NCI-H510A (cell line): ENCODE measurements at regions not wholly inside any gene's neighbourhood (a gene's known extent, or its start where the extent isn't known, plus 50 kb on each side); places are given as distances from the start of the nearest gene placed in this dataset.

ENCODE experiments used
- DNase-seq: peaks from one replicate; lab custom pipeline; 2025; lab: John Stamatoyannopoulos, UW

DNA sequence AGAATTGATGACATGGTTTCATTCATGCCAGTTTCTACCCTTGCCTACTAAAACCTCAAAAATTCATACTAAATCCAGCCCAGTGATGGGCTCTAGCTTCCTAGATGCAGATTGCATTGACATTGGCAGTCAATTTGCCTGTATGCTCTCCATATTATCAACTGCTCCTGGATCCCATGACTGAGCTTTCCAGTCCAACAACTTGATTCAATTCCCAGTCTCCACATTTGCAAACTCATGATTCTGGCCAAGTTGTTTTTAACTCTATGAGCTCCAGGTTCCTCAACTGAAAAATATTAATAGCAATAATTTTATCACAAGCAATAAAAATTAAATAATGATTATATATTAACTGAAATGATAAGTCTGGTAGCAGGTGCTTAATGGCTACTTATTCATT is 51.0 kb upstream of the DSC1 start:
- no peak for DNase-seq

DNA sequence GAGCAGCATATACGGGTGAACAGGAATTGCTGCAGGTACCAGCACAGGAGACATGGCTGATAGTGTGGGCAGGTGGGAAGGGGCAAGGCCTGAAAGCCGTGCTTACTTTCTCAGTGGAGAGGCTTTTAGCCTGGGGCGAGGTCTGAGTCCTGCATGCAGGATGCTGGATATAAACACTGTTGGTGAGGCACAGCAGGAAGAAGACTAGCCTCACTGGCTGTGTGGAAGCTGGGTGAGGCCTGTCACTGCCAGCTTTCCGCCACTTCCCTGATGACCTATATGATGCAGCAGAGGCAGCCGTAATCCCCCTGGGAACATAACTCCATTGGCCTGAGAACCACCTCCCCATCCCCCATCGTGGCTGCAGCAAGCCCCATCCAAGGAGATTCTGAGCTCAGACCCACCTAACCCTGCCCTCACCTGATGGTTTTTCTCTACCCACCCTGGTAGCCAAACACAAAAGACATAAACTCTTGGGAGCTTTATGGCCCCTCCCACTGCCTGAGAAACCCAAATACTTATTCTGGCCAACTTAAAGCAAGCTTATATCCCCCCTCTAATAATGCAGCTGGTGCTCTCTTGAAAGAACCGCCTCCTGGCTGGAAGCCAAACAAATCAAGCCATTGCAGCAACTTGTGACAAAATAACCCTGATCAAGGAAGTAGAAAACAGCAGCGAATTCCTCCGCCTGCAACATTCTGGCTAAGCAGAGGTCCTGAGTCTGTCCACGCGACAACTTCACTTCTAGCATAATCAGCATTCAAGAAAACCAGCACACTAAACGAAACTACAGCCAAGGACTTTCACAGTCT is 54.6 kb upstream of the DSC1 start:
- DNase-seq = peak; percentile 46

DNA sequence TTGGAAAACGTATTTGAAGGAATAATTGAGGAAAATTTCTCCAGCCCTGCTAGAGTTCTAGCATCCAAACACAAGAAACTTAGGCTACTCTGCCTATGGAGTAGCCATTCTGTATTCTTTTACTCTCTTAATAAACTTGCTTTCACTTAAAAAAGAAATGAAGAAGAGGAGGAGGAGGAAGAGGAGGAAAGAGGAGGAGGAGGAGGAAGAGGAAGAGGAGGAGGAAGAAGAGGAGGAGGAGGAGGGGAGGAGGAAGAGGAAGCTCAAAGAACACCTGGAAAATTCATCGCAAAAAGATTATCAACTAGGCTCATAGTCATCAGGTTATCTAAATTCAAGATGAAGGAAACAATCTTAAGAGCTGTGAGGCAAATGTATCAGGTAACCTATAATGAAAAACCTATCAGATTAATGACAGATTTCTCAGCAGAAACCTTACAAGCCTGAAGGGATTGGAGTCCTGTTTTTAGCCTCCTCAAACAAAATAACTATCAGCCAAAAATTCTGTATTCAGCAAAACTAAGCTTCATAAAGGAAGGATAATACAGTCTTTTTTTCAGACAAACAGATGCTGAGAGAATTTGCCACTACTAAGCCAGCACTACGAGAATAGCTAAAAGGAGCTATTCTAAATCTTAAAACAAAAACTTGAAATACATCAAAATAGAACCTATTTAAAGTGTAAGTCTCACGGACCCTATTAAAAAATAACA is 56.2 kb upstream of the DSC1 start:
- DNase-seq = no peak

DNA sequence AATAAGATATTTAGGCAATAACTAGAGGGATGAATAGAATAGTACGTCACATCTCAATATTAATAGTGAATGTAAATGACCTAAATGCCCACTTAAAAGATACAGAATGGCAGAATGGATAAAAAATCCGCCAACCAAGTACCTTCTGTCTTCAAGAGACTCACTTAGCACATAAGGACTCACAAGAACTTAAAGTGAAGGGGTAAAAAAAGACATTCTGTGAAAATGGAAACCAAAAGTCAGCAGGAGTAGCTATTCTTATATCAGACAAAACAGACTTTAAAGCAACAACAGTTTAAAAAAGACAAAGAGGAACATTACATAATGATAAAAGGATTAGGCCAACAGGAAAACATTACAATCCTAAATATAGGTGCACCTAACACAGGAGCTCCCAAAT is 56.7 kb upstream of the DSC1 start:
- no peak for DNase-seq

DNA sequence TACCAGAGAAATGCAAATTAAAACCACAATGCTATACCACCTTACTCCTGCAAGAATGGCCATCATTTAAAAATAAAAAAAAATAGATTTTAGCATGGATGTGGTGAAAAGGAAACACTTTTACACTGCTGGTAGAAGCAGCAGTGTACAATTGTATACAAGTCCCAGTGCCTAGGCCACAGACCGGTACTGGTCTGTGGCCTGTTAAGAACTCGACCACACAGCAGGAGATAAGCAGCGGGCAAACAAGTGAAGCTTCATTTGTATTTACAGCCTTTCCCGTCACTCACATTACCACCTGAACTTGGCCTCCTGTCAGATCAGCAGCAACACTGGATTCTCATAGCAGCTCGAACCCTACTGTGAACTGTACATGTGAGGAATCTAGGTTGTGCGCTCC is 60.7 kb upstream of the DSC1 start:
- DNase-seq = no peak

DNA sequence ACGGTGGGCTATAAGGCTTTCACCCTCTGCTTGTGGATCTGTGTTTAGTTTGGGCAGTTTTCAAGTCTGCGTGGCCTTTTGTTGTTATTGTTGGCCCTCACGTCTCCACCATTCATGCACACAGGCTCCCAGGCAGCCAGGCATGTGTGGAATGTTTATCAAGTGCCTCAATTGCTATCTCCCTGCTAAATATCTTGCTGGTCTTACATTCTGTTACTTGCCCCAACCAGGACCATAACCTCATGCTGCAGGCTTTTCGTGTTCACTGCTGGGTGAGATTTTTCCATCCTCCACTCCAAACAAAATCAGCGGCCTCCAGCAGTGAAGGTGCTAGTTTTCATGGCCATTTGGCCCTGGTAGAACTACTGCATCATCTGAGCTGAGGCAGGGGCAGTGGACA is 63.0 kb upstream of the DSC1 start:
- no peak for DNase-seq

DNA sequence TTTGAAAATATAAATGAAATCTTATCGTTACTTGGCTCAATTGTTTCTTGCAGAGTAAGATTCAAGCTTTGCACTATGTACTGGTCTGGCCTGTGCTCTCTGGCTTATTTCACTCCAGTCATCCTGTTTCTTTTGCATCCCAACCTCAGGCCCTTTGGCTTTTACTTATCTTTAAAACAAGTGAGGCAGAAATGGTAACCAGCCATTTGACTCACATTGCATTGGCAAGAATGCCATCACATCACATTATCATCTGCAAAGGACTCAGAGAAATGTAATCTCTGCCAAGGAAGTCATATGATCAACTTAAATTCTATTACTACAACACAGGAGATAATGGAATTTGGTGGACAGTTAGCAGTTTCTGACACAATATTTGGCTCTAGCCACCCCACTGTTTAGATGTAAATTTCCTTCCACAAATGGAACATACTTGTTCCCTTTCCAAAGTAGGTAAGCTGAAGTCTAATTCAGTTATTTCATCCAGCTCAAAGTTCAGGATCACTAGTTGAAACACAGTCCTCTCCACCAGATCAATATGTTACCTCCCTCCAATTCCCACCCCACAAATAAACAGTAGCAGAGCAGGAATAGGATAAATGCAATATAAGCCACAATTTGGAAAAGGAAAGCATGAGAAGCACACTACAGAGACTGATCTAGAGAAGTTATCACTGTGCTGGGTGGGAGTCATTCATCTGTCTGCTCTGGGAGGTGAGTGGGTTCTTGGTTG is 65.0 kb upstream of the DSC1 start:
- DNase-seq = no peak

DNA sequence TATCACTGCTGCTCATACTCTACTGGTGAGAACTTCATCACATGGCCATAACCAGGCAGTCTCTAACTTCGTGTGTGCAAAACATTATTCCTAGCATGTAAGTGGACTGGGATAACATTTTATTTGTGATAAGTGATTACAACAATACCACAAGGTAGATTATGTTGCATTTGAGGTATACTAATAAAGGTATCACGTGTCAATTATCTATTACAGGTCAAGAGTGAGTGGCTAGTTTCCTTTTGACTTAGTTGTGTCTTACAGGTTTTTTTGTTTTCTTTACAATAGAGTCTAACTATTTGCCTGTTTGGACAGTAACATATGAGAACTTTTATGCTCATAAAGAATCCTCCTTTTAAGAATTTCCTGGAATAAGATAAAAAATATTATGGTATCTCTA is 67.2 kb upstream of the DSC1 start:
- DNase-seq = no peak

DNA sequence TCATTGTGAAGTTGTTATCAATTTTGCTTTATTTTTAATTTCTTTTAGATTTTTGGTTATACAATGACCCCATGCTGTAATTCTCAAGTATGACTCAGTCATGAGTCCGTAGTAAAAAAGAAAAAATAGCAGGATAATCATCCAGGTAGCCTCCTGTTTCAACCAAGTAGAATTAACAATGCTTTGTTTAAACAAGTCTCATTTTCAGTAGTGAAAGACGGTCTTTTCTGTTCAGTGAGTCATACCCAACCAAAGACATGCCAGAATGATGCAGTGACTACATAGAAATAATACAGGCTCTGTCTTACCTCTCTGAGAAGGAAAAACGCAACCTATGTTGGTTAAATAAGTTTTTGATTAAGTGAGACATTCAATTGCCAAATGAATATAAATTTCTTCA is 67.8 kb upstream of the DSC1 start:
- DNase-seq = no peak

DNA sequence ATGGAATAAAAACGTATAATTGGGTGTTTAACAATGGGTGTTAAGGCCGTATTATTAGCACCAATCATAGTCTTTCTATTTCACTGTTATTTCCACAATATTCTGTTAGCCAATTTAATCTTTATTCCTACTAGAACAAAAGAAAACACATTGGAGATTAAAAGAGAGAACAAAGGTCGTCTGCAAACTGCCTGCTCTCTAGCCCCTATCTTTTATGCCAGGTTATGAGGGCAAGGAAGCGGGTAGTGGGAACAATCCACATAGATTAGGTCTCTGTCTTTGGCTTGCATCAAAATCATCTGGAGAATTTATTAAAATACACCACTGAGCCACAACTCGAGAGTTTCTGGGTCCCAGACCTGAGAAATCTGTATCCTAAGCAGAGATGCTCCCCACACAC is 69.4 kb upstream of the DSC1 start:
- DNase-seq = no peak

DNA sequence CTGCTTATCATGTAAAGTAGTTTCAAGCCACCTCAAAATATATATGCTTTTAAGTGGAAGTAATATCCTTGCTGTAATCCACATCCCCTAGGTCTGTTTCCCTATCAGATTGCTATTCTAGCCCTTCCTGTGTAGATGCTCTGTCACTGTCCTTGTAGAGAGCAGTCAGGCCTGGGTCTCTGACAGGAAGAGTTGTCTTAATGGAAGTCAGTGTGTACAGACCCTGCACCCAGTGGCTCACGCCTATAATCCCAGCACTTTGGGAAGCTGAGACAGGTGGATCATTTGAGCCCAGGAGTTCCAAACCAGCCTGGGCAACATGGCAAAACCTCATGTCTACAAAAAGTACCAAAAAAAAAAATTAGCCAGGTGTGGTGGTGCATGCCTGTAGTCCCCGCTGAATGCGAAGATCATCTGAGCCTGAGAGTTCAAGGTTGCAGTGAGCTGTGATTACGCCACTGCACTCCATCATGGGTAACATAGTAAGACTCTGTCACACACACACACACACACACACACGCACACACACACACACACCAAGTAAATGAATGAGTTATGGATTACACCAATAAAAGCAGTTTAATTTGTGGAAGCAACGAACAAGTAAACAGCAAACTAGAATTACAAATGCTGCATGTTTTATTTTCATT is 70.2 kb upstream of the DSC1 start:
- no peak for DNase-seq

DNA sequence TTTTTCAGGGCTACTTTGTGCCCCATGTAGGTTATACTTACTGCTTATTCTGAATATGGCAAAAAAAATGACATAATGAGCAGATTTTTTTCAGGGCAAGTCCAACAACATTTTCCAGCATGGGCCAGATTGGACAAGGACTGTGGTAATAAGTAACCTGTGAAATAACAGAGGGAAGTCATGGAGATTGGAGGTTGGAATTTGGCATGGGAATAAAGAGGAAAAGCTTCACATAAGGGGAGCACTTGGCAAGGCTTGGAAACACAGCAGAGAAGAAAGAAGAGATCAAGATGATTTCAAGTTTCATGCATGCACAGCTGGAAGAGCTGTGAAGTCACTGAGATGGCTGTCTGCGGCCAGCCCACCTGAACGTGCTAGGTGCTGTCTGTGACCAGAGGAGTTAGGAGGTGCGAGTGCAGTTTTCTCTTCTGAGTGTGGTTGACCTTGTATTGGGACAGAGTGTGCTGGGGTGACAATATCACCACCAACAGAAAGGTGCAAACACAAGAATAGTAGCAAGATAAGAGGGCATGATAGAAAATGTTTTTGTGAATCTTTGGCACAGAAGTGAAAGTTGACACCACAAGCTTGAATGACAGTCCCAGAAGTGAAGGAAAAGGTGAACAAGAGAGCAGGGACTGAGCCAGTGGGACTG is 71.1 kb upstream of the DSC1 start:
- no peak for DNase-seq

DNA sequence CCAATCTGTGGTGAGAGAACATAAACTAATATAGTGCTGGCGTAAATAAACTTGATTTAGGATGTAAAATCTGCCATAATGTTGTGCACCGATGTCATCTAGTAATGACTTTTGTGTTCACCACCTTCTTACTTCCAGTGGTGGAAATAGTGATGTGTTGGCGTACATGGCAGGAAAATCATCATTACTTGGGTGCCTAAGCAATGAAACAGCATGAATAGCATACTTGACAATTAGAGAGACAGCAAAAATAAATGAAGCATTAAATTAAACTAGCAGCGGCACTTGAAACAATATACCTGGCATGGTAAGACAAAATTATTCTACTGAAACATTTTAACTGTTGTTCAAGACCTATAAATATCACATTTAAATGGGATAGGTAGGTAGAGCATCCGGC is 73.2 kb upstream of the DSC1 start:
- DNase-seq = no peak

DNA sequence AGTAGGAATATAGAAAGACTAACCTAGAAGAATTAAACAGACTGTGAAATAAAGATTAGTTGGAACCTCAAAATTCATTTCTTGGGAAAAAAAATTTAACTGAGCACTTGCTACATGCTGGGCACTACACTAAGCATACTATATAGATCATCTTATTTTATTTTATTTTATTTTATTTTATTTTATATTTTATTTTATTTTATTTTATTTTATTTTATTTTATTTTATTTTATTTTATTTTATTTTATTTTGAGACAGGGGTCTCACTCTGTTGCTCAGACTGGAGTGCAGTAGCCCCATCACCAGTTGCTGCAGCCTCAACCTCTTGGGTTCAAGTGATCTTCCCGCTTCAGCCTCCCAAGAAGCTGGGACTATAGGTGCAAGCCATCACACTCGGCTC is 74.5 kb upstream of the DSC1 start:
- no peak for DNase-seq

DNA sequence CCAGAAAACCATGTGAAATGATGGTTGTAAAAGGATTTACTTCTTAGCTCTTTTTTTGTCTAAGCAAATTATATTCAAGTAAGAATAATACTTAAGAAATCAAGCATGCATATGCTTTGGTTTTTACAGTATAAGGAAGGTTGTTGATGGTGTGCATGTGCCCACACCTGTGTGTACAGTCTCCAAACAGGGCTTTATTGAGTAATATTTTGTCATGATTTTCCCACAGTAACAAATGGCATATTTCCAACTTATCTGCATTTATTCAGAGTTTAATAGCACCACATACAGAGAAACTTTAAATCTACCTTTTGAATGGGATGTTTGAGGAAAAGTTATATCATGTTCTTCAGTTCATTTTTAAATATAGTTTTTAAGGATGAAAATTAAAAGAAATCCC is 76.5 kb upstream of the DSG1 start:
- no peak for DNase-seq

DNA sequence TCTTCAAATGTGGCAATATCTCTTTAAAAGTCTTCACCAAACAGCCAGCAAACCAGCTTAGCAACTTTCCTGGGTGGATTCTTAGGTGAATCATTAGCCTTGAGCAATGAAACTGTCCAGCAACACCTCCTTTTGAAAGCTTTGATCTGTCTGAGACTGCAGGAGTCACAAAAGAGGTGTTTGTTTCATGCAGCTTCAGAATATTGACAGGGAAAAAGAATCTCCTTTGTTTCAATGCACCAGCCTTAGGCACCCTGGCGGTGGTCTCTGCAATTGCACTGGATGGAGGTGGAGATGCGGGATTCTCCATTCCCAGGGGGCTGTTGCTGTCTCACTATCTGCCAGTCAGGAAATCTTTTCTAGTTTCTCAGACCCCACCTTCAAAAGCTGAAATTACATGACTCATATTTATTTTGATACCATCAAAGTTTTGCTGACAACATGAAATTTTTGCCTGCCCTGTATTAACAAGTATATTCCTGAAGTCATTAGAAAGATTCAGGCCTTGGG is 76.0 kb upstream of the DSG1 start:
- peak; percentile 10 for DNase-seq

DNA sequence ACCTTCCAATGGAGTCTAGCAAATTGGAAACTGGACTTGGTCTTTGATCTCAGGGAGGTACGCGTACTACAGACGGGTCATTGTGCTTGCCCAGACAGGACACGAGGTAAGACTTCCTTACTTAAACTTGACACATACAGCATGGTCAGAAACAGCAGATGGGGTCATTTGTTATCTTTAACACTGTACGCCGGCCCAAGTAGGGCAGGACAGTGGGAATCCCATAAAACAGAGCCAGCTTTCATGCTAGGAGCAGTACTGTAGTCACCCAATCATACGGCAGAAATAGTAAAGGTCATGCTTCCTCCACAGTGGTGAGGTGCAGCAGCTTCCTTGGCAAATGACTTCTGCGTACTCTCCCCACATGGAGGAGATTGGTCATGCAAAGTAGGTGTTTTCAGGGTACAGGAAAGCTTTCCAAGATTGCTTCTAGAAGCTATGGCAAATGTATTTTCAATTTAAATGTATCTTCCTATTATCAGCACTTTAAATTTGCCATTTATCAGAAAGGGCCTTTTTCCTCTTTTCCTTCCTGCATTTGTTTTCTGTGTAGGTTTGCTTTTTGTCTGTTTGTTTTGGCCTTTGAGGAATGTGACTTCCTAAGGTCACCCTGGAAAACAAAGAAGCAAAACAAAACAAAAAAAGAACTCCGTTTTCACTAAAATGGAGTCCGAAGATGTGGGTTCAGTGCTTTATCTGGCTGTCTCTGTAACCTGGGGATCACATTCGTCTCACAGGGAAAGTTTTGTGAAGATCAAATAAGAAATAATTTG is 74.0 kb upstream of the DSG1 start:
- DNase-seq = no peak

DNA sequence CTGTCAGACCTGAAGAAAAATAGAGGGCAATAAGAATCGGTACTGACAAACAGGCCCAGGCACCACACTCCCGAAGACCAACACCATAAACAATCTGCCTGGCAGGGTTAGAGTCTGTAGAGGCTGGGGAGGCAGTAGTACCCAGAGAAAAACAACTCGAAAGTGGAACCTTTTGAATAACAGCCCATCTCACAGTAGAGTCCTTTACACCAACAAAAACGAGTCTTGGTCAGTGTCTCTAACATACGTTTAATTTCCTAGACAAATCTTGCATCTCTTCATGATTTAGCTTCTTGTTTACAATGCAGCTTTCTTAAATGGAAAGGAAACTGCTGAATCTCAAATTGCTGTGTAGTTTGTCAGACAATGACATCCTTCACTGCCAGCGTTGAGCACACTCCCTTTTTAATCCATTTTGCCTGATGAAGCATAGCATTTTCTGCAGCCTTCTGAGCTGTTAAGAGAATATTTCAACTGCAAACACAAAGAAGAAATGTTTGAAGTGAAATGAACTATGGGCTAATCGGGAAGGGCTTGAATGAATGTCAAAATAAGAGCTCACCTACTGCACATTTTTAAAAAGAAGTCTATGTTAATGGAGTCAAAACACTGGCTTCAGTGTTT is 73.1 kb upstream of the DSG1 start:
- DNase-seq = no peak

DNA sequence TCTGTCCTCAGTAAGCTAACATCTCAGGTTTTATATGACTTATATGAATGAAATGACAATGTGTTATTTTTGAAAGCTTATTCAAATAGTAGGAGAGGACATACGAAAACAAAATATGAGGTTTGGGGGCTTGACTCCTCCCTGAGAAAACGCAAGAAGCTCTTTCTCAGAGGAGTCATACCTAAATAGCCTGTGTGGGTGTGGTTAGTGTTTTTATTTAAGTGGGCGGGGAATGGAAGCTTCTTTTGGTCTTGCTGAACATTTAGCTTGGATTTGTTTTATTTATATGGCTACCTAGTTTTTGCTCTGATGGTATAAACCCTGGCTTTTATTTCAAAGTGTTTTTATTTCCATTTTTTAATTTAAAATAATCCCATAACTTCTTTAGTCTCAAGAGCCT is 72.1 kb upstream of the DSG1 start:
- no peak for DNase-seq

DNA sequence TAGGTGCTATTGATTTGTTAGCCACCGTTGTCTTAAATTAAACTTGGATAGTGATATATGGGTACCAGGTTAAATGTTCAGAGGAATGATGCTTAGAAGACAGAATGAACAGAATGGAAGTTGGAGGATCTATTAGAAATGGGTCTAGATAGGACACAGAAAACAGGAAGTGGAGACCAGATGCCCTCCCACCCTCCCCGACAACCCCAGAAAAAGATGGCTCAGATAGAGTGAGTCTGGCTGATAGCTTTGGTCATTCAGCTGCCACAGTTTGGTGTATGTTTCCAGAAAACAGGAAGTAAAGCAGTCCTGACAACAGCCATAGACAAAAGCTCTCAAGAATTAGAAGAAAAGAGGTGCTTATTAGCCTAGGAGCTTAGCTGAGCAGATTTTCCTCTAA is 71.5 kb upstream of the DSG1 start:
- DNase-seq = no peak
